GM19438 (cell line): ENCODE measurements at regions not wholly inside any gene's neighbourhood (a gene's known extent, or its start where the extent isn't known, plus 50 kb on each side); places are given as distances from the start of the nearest gene placed in this dataset.

Experiments used
- ATAC-seq: cut with Tn5 transposase; IDR thresholded peaks from one replicate; pipeline ENCODE4 v1.9.1; 2021; ENCODE audit warnings: low read depth; ENCODE audit not compliant: unreplicated experiment

GRCh38 chr1:162924179-162924578 lies 63.2 kb upstream of the CCDC190 start:
- no peak for ATAC-seq

GRCh38 chr1:162922201-162922600 lies 61.2 kb upstream of the CCDC190 start:
- ATAC-seq: no peak

GRCh38 chr1:162921311-162921710 lies 60.3 kb upstream of the CCDC190 start:
- ATAC-seq: no peak

GRCh38 chr1:162919034-162919433 lies 58.1 kb upstream of the CCDC190 start:
- no peak for ATAC-seq

- ATAC-seq: no peak
Measured at GRCh38 chr1:162918151-162918754, 57.3 kb upstream of the CCDC190 start.

GRCh38 chr1:162916821-162917613 lies 56.0 kb upstream of the CCDC190 start:
- ATAC-seq: no peak

GRCh38 chr1:162916407-162916806 lies 55.4 kb upstream of the CCDC190 start:
- ATAC-seq: no peak

GRCh38 chr1:162914601-162915000 lies 53.6 kb upstream of the CCDC190 start:
- no peak for ATAC-seq

- ATAC-seq: no peak
Measured at GRCh38 chr1:162913345-162913744, 52.4 kb upstream of the CCDC190 start.

- ATAC-seq: no peak
Measured at GRCh38 chr1:162912061-162912667, 51.2 kb upstream of the CCDC190 start.
